Epithelial cell of esophagus (primary cell): ENCODE measurements at regions not wholly inside any gene's neighbourhood (a gene's known extent, or its start where the extent isn't known, plus 50 kb on each side); places are given as distances from the start of the nearest gene placed in this dataset.

Source experiments
- DNase-seq: peaks from one replicate; pipeline ENCODE4 v3.0.0; 2010; ENCODE audit warnings: low read depth
- H3K4me3 ChIP-seq: 2 replicates; pipeline ENCODE4 v1.5.1; 2011; ENCODE audit warnings: mild to moderate bottlenecking, low read length, control low read depth
- CTCF ChIP-seq: IDR thresholded peaks from 2 replicates; pipeline ENCODE4 v1.5.1; 2011; ENCODE audit warnings: low read depth, mild to moderate bottlenecking, low read length, control low read depth, inconsistent platforms; ENCODE audit not compliant: insufficient read depth; ENCODE audit errors: missing control alignments

GRCh38 chr4:128663325-128663724, 146.2 kb upstream of the JADE1 start:
- no peak for DNase-seq
- no peak for TF ChIP-seq CTCF
- no peak overlapping the region for H3K4me3 ChIP-seq

GRCh38 chr4:128661479-128661878, 148.0 kb upstream of the JADE1 start:
- no peak for TF ChIP-seq CTCF
- no peak overlapping the region for H3K4me3 ChIP-seq
- DNase-seq: no peak

GRCh38 chr4:128660361-128661215, 148.9 kb upstream of the JADE1 start:
- TF ChIP-seq CTCF: no peak
- DNase-seq: no peak
- H3K4me3 ChIP-seq: no peak overlapping the region

- H3K4me3 ChIP-seq: no peak overlapping the region
- TF ChIP-seq CTCF: no peak
- no peak for DNase-seq
These were observed 151.3 kb upstream of the JADE1 start for GRCh38 chr4:128658214-128658631.

GRCh38 chr4:128657638-128658037, 151.9 kb upstream of the JADE1 start:
- no peak for TF ChIP-seq CTCF
- H3K4me3 ChIP-seq: no peak overlapping the region
- DNase-seq: no peak

GRCh38 chr4:128654465-128654864, 155.0 kb upstream of the JADE1 start:
- H3K4me3 ChIP-seq: no peak overlapping the region
- TF ChIP-seq CTCF: no peak
- no peak for DNase-seq
